ENCODE measurements at regions not wholly inside any gene's neighbourhood (a gene's known extent, or its start where the extent isn't known, plus 50 kb on each side); places are given as distances from the start of the nearest gene placed in this dataset.

GRCh38 chr18:1541478-1541877, 636.8 kb downstream of the ADCYAP1 start:
- Histone ChIP-seq H3K27ac (ENCODE audit: low read depth in 2 of 2, low read length in 1 of 2) (no peak overlapping the region), H3K9ac (no peak overlapping the region), H4K20me1 (ENCODE audit: insufficient read depth) (no peaks in the 10 kb centered on the region), H3K4me3 (ENCODE audit: low read depth in 2 of 2, low read length in 1 of 2) (no peak overlapping the region), H3K79me2 (ENCODE audit: insufficient read depth) (no peaks in the 10 kb centered on the region), H3K4me2 (no peak overlapping the region), H3K36me3 (replicated peaks in 1 of 2; ENCODE audit: control insufficient read depth in 1 of 2, insufficient read depth in 2 of 2, low read length in 1 of 2) (no peaks in the 10 kb centered on the region), H3F3A (replicated peaks; ENCODE audit: insufficient read depth) (no peaks in the 10 kb centered on the region), H3K9me3 (no peaks in the 10 kb centered on the region), H3K4me1 (ENCODE audit: control insufficient read depth in 1 of 2, insufficient read depth in 2 of 2, low read depth in 1 of 2, low read length in 1 of 2) (no peaks in the 10 kb centered on the region), H2AFZ (ENCODE audit: low read depth) (no peak overlapping the region), H3K27me3 (ENCODE audit: insufficient read depth) (no peaks in the 10 kb centered on the region), H3K9me2 (no peaks in the 10 kb centered on the region)
- ChIA-PET CTCF (no interaction called here), POLR2A (no interaction called here)
- no peak for DNase-seq
- no peak for TF ChIP-seq NFIC (IDR thresholded peaks at IDR 0.05; ENCODE audit: borderline replicate concordance)
- TF ChIP-seq GATA2 (CRISPR knock-in tag; IDR thresholded peaks at IDR 0.05): no peak
- TF ChIP-seq FOXJ3 (CRISPR knock-in tag; IDR thresholded peaks at IDR 0.05): no peak
- no peak for TF ChIP-seq RXRA (IDR thresholded peaks at IDR 0.05; ENCODE audit: borderline replicate concordance, low read depth)
- TF ChIP-seq, protein P1, sequence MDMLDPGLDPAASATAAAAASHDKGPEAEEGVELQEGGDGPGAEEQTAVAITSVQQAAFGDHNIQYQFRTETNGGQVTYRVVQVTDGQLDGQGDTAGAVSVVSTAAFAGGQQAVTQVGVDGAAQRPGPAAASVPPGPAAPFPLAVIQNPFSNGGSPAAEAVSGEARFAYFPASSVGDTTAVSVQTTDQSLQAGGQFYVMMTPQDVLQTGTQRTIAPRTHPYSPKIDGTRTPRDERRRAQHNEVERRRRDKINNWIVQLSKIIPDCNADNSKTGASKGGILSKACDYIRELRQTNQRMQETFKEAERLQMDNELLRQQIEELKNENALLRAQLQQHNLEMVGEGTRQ (IDR thresholded peaks at IDR 0.05; ENCODE audit: borderline replicate concordance, low read depth, low read length): no peak
- TF ChIP-seq SMC3 (IDR thresholded peaks at IDR 0.05; ENCODE audit: low read depth, low read length): no peak
- TF ChIP-seq FOSL2 (IDR thresholded peaks at IDR 0.05; ENCODE audit: borderline replicate concordance, low read depth): no peak
- no peak for TF ChIP-seq POLR2AphosphoS5 (IDR thresholded peaks at IDR 0.05; ENCODE audit: low read depth, low read length)
- TF ChIP-seq, protein P2, sequence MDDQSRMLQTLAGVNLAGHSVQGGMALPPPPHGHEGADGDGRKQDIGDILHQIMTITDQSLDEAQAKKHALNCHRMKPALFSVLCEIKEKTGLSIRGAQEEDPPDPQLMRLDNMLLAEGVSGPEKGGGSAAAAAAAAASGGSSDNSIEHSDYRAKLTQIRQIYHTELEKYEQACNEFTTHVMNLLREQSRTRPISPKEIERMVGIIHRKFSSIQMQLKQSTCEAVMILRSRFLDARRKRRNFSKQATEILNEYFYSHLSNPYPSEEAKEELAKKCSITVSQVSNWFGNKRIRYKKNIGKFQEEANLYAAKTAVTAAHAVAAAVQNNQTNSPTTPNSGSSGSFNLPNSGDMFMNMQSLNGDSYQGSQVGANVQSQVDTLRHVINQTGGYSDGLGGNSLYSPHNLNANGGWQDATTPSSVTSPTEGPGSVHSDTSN (IDR thresholded peaks at IDR 0.05): no peak
- no peak for TF ChIP-seq TEAD4 (IDR thresholded peaks at IDR 0.05; ENCODE audit: borderline replicate concordance, insufficient read depth)
- TF ChIP-seq USF1 (IDR thresholded peaks at IDR 0.05; ENCODE audit: borderline replicate concordance, low read depth): no peak
- no peak for TF ChIP-seq RCOR1 (IDR thresholded peaks at IDR 0.05; ENCODE audit: low read length)
- TF ChIP-seq TAF1 (IDR thresholded peaks at IDR 0.05; ENCODE audit: borderline replicate concordance, low read depth, low read length): no peak
- TF ChIP-seq, protein P3, sequence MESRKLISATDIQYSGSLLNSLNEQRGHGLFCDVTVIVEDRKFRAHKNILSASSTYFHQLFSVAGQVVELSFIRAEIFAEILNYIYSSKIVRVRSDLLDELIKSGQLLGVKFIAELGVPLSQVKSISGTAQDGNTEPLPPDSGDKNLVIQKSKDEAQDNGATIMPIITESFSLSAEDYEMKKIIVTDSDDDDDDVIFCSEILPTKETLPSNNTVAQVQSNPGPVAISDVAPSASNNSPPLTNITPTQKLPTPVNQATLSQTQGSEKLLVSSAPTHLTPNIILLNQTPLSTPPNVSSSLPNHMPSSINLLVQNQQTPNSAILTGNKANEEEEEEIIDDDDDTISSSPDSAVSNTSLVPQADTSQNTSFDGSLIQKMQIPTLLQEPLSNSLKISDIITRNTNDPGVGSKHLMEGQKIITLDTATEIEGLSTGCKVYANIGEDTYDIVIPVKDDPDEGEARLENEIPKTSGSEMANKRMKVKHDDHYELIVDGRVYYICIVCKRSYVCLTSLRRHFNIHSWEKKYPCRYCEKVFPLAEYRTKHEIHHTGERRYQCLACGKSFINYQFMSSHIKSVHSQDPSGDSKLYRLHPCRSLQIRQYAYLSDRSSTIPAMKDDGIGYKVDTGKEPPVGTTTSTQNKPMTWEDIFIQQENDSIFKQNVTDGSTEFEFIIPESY (IDR thresholded peaks at IDR 0.05; ENCODE audit: borderline replicate concordance, low read depth): no peak
- TF ChIP-seq JUND (IDR thresholded peaks at IDR 0.05): no peak
- TF ChIP-seq TCF12 (IDR thresholded peaks at IDR 0.05): no peak
- TF ChIP-seq MEF2A (IDR thresholded peaks at IDR 0.05; ENCODE audit: borderline replicate concordance, low read depth): no peak
- TF ChIP-seq YY1 (IDR thresholded peaks at IDR 0.05; ENCODE audit: low read depth): no peak
- TF ChIP-seq, protein P4, sequence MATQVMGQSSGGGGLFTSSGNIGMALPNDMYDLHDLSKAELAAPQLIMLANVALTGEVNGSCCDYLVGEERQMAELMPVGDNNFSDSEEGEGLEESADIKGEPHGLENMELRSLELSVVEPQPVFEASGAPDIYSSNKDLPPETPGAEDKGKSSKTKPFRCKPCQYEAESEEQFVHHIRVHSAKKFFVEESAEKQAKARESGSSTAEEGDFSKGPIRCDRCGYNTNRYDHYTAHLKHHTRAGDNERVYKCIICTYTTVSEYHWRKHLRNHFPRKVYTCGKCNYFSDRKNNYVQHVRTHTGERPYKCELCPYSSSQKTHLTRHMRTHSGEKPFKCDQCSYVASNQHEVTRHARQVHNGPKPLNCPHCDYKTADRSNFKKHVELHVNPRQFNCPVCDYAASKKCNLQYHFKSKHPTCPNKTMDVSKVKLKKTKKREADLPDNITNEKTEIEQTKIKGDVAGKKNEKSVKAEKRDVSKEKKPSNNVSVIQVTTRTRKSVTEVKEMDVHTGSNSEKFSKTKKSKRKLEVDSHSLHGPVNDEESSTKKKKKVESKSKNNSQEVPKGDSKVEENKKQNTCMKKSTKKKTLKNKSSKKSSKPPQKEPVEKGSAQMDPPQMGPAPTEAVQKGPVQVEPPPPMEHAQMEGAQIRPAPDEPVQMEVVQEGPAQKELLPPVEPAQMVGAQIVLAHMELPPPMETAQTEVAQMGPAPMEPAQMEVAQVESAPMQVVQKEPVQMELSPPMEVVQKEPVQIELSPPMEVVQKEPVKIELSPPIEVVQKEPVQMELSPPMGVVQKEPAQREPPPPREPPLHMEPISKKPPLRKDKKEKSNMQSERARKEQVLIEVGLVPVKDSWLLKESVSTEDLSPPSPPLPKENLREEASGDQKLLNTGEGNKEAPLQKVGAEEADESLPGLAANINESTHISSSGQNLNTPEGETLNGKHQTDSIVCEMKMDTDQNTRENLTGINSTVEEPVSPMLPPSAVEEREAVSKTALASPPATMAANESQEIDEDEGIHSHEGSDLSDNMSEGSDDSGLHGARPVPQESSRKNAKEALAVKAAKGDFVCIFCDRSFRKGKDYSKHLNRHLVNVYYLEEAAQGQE (IDR thresholded peaks at IDR 0.05; ENCODE audit: low read depth, low read length): no peak
- TF ChIP-seq CHD2 (IDR thresholded peaks at IDR 0.05; ENCODE audit: low read length, partially characterized antibody): no peak
- WGBS (ENCODE audit: low lambda C conversion rate): 30% methylated on average over 8 of the region's 8 CpGs

Measured in SK-N-SH (cell line).